ENCODE measurements at regions not wholly inside any gene's neighbourhood (a gene's known extent, or its start where the extent isn't known, plus 50 kb on each side); places are given as distances from the start of the nearest gene placed in this dataset.

DNA sequence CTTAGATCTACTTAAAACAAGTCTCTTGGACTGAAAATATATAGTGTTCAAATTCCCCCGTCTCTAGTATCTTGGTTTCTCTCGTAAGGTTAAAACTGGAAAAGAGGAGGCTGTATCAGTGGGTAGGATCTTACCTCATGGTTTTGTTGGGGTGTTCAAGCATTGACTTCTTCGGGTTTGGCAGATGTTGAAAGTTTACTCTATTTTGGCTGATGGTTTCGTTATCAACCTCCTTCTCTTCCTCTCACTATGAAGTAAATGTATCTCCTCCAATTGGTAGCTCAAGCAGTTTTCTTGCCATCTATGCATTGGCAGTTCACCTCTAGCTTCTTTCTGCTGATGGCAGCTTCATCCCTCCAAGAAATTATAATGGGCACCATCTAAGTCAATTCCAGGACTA, 506.5 kb upstream of the GRIN3A start:
- Histone ChIP-seq H3K4me3 (replicated peaks in 1 of 3; ENCODE audit: insufficient read depth in 1 of 3, low read depth in 2 of 3, low read length in 3 of 3) (no peak overlapping the region), H3K9ac (ENCODE audit: insufficient read depth, low read depth, low read length) (no peak overlapping the region), H3K36me3 (replicated peaks in 1 of 2; ENCODE audit: control insufficient read depth in 1 of 2, insufficient read depth in 2 of 2, low read length in 2 of 2) (no peaks in the 10 kb centered on the region), H4K20me1 (ENCODE audit: insufficient read depth, low read length) (no peaks in the 10 kb centered on the region), H2AFZ (ENCODE audit: low read length) (no peak overlapping the region), H3K27ac (ENCODE audit: extremely low read length, insufficient read depth, low read length) (no peak overlapping the region), H3K9me3 (ENCODE audit: low read length) (no peaks in the 10 kb centered on the region), H3K27me3 (ENCODE audit: control insufficient read depth in 1 of 2, insufficient read depth in 2 of 2, low read length in 2 of 2) (no peaks in the 10 kb centered on the region), H3K4me2 (ENCODE audit: low read depth, low read length) (no peak overlapping the region), H3K4me1 (ENCODE audit: insufficient read depth, low read length) (no peaks in the 10 kb centered on the region), H3K79me2 (ENCODE audit: insufficient read depth, low read length) (no peaks in the 10 kb centered on the region)
- ATAC-seq (no peak), FAIRE-seq (no peak), DNase-seq (ENCODE audit: low spot score) (no peak)
- POLR2A ChIA-PET: no interaction called here
- CTCF ChIA-PET (ENCODE audit: low intra/inter-chr PET ratio, low total read pairs): no interaction called here
- WGBS (ENCODE audit: low lambda C conversion rate): under 1% methylated on average over 4 of the region's 4 CpGs
- no TSS peak for BruUV-seq (replicated peaks)
- TF ChIP-seq ZNF619 (CRISPR knock-in tag; IDR thresholded peaks at IDR 0.05): no peak
- TF ChIP-seq MBNL3 (CRISPR knock-in tag; conservative IDR thresholded peaks at IDR 0.05): no peak
- TF ChIP-seq, protein P1, sequence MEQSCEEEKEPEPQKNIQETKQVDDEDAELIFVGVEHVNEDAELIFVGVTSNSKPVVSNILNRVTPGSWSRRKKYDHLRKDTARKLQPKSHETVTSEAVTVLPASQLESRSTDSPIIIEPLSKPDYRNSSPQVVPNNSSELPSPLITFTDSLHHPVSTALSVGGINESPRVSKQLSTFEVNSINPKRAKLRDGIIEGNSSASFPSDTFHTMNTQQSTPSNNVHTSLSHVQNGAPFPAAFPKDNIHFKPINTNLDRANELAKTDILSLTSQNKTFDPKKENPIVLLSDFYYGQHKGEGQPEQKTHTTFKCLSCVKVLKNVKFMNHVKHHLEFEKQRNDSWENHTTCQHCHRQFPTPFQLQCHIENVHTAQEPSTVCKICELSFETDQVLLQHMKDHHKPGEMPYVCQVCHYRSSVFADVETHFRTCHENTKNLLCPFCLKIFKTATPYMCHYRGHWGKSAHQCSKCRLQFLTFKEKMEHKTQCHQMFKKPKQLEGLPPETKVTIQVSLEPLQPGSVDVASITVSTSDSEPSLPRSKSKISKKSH (CRISPR knock-in tag; IDR thresholded peaks at IDR 0.05; ENCODE audit: borderline replicate concordance): no peak
- no peak for TF ChIP-seq TCF7L2 (IDR thresholded peaks at IDR 0.05; ENCODE audit: low read depth, low read length)
- no peak for TF ChIP-seq MAZ (IDR thresholded peaks at IDR 0.05; ENCODE audit: borderline replicate concordance, low read depth, low read length)
- TF ChIP-seq MAZ (CRISPR knock-in tag; IDR thresholded peaks at IDR 0.05; ENCODE audit: low read depth): no peak
- no peak for TF ChIP-seq ZNF354B (CRISPR knock-in tag; IDR thresholded peaks at IDR 0.05)
- TF ChIP-seq, protein P2, sequence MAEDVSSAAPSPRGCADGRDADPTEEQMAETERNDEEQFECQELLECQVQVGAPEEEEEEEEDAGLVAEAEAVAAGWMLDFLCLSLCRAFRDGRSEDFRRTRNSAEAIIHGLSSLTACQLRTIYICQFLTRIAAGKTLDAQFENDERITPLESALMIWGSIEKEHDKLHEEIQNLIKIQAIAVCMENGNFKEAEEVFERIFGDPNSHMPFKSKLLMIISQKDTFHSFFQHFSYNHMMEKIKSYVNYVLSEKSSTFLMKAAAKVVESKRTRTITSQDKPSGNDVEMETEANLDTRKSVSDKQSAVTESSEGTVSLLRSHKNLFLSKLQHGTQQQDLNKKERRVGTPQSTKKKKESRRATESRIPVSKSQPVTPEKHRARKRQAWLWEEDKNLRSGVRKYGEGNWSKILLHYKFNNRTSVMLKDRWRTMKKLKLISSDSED (CRISPR knock-in tag; IDR thresholded peaks at IDR 0.05): no peak
- no peak for TF ChIP-seq RXRB (CRISPR knock-in tag; IDR thresholded peaks at IDR 0.05; ENCODE audit: borderline replicate concordance)
- no peak for TF ChIP-seq ZNF562 (CRISPR knock-in tag; IDR thresholded peaks at IDR 0.05; ENCODE audit: borderline replicate concordance)
- TF ChIP-seq SMC3 (IDR thresholded peaks at IDR 0.05; ENCODE audit: low read length): no peak
- TF ChIP-seq DPF2 (CRISPR knock-in tag; IDR thresholded peaks at IDR 0.05; ENCODE audit: borderline replicate concordance, low read depth): no peak
- TF ChIP-seq, protein P3, sequence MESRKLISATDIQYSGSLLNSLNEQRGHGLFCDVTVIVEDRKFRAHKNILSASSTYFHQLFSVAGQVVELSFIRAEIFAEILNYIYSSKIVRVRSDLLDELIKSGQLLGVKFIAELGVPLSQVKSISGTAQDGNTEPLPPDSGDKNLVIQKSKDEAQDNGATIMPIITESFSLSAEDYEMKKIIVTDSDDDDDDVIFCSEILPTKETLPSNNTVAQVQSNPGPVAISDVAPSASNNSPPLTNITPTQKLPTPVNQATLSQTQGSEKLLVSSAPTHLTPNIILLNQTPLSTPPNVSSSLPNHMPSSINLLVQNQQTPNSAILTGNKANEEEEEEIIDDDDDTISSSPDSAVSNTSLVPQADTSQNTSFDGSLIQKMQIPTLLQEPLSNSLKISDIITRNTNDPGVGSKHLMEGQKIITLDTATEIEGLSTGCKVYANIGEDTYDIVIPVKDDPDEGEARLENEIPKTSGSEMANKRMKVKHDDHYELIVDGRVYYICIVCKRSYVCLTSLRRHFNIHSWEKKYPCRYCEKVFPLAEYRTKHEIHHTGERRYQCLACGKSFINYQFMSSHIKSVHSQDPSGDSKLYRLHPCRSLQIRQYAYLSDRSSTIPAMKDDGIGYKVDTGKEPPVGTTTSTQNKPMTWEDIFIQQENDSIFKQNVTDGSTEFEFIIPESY (CRISPR knock-in tag; IDR thresholded peaks at IDR 0.05): no peak
- TF ChIP-seq JUNB (CRISPR knock-in tag; IDR thresholded peaks at IDR 0.05; ENCODE audit: borderline replicate concordance): no peak
- no peak for TF ChIP-seq ZFP36L1 (CRISPR knock-in tag; IDR thresholded peaks at IDR 0.05)
- TF ChIP-seq SNRNP70 (IDR thresholded peaks at IDR 0.05; ENCODE audit: low read depth, low read length): no peak
- in situ Hi-C loops (cut with HindIII; ENCODE audit: extremely low pct_ligation_motif_present, low pct_unique_long_range_greater_than_20kb) (no loop called here), intact Hi-C loops (cut with micrococcal nuclease; ENCODE audit: unreplicated experiment) (no loop called here)

All from HepG2 (cell line).